Amygdala (tissue), 56 donors: ENCODE measurements at regions not wholly inside any gene's neighbourhood (a gene's known extent, or its start where the extent isn't known, plus 50 kb on each side); places are given as distances from the start of the nearest gene placed in this dataset.
"Not testable (repeated sequence)": the region's sequence is repeated elsewhere in the genome, so short reads cannot be mapped to it uniquely, and the experiment has no call there.

ENCODE experiments used
- DNase-seq, 56 donors: peaks; one replicate each; lab custom pipeline; 2025; lab: John Stamatoyannopoulos, UW

DNA sequence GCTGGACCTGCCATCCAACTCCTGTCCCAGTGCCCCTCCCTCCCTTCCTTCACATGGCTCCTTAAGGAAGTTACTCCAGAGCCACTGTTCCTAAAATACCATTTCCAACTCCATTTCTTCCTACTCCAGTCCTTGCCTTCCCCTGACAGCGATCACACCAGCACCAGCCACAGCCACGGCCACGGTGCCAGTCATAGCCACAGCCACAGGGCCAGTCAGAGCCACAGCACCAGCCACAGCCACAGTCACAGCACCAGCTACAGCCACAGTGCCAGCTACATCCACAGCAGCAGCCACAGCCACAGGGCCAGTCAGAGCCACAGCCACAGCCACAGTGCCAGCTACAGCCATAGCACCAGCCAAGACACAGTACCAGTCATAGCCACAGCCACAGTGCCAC lies 110.7 kb upstream of the IRX2 start:
- DNase-seq: not testable (repeated sequence)

- no peak for DNase-seq
Measured at GRCh38 chr5:2861605-2862004, 110.1 kb upstream of the IRX2 start.

GRCh38 chr5:2860101-2860500 lies 108.6 kb upstream of the IRX2 start:
- no peak for DNase-seq

DNA sequence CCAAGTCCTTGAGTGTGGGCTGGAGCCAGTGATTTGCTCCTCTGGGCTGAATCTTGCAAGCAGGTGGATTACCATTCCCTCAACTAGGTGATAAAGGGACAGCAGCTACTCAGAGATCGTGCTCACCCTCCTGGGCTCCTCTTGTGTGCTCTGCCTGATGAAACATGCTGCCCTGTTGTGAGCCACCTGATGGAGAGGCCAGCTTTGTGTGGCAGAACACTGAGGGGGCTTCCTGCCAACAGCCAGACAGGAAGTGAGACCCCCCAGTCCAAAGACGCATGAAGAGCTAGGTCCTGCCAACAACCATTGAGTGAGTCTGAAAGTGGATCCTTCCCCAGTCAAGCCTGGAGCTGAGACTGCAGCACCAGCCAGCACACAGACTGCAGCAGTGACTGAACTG lies 106.4 kb upstream of the IRX2 start:
- no peak for DNase-seq

- no peak for DNase-seq
Measured at GRCh38 chr5:2856206-2856605, 104.7 kb upstream of the IRX2 start.

DNA sequence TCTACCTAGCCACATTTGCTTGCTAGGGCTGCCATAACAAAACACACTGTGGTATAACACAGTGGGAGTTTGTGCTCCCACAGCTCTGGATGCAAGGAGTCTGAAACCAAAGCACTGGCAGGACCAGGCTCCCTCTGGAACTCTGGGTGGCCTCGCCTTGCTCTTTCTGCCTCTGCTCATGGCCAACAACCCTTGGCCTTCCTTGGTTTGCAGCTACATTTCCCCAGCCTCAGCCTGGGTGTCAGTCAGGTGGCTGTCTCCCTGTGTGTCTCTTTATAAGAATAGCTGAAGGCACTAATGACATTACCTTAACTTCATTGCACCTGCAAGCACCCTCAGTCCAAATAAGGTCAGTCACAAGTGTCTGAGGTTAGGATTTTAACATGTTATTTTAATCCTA lies 101.0 kb upstream of the IRX2 start:
- no peak for DNase-seq

GRCh38 chr5:2851895-2852294 lies 100.4 kb upstream of the IRX2 start:
- DNase-seq: no peak

GRCh38 chr5:2849429-2849828 lies 98.0 kb upstream of the IRX2 start:
- no peak for DNase-seq

DNA sequence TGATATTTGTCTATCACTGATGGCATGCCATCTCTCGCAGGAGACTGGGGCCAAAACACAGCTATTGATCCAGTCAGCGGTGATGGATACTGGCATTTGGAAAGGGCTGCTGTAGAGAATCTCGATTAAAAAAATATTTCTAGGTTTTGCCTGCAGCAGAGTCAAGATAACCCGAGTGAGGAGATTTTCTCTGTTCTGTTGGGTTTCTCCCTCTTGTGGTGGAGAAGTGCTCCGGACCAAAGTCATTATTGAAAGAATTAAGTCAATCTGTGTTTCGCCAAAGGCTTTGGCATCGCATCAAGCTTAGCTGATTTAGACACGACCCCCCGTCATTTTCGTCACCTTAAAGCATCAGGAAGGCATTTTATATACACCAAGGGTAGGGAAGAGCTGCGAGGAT lies 97.1 kb upstream of the IRX2 start:
- DNase-seq: peak in 2 of 56 donors; percentile 4 to 6

DNA sequence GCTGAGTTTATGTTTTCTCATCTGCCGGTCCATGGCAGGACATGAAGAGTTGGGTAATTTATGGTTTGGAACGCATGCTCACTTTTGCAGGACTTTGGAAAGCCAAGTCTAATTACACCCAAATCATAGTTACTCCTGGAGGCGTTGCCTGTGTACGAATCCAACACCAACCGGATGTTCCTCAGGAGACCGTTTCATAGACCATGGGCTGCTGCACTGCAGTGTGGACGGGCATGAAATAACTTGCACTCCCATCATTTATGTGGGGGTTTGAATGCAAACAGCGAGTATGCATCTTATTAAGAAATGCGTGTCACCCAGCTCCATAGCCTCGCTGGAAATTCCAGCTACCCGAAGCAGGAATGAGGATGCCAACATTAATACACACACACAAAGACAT lies 96.1 kb upstream of the IRX2 start:
- no peak for DNase-seq

DNA sequence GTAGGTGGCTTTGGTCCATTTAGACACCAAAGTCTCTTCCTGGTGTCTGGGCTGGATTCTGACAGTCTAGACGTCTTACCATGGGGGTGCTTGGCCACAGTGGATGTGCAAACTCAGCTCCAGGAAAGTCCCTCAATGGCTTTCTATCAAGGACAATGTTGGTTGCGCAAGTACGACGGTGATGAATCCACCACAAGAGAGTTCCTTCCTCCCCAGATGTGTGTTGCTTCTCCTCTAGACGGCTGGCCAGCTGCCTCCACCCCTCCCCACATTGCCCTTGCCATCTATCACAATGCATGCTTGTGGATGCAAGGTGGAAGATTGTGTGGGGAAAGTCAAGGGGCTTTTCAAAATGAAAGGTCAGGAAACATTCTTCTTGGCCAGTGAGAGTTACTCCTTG lies 89.7 kb upstream of the IRX2 start:
- DNase-seq: no peak

DNA sequence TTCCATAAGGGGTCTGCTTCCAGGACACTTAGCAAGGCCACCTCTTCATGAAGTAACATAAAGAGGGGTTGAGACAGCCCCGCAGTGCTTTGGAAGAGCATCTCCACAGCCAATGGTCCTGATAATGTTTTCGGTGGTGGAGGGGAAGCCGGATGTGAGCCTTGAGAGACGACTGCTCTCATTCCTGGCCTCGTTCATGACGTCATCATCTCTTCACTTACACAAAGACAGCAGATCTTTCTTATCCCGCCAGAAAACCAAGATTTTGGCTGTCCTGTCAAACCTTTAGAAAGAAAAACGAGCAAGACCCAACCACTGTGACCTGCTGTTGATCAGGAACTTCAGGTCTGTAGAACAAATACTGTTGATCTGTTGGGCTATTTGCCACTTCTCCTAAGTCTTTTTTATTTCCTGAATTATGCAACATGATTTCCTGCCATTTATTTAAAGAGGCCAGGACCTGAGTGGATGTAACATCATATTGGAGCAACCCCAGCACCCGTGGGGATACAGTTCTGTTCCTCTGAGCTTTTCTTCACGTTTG lies 89.0 kb upstream of the IRX2 start:
- DNase-seq: no peak

- DNase-seq: no peak
Measured at GRCh38 chr5:2836133-2836532, 84.7 kb upstream of the IRX2 start.

DNA sequence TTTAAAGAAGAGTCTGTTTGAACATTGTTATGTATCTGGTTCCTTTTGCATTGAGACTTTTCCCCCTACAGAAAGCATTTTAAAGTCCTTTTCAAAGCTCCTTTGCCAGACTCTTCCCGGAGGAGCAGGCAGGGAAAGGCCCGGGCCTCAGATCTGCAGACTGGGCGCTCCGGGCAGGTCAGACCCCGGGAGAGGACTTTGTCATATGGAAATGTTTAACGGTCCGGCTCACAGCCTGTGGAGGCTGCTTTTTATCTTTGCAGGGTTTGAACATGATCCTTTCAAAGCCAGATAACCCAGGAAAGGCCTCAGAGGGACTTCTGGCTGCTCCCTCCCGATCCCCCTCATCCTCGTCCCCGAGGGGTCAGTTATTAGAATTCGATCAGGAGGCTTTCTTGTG lies 82.1 kb upstream of the IRX2 start:
- DNase-seq: no peak

DNA sequence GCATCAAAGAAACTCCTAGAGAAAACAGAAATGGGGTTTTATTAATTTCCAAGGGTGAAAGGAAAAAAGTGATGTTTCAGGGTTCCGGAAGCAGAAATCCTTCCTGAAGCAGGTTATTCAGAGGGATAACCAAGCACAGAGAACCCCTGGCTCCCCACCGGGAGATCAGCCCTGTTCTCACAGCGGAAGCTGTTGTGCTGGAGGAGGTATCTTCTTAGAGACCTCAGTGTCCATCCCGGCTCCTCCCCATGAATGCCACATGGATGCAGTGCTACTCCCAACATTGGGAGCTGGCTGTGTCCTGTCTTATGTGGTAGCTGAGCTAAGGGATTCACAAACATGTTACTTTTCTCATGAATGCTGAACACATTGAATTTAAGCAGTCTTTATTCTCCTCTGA lies 80.9 kb upstream of the IRX2 start:
- DNase-seq: no peak

DNA sequence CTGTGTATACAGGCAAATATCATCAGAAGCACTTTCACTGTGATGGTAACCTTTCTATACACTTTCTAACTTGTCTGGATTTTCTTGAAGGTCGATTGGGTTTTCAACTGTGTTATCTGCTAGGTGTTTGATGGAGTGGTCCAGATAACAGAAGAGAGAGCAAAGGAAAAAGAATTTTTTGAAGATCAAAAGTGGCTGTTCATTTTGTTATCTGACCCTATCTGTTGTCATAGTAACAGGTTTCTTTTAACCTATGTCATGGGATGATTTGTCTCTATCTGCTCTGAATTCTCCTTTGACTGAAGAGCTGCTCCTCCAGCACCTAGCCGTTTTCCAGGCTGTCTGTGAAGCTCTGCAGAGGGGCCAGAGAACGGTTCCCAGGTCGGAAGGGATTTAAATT lies 77.8 kb upstream of the IRX2 start:
- no peak for DNase-seq

GRCh38 chr5:2818936-2819335 lies 67.5 kb upstream of the IRX2 start:
- DNase-seq: no peak

- no peak for DNase-seq
Measured at GRCh38 chr5:2817031-2817603, 65.6 kb upstream of the IRX2 start.

GRCh38 chr5:2813678-2814077 lies 62.2 kb upstream of the IRX2 start:
- no peak for DNase-seq

DNA sequence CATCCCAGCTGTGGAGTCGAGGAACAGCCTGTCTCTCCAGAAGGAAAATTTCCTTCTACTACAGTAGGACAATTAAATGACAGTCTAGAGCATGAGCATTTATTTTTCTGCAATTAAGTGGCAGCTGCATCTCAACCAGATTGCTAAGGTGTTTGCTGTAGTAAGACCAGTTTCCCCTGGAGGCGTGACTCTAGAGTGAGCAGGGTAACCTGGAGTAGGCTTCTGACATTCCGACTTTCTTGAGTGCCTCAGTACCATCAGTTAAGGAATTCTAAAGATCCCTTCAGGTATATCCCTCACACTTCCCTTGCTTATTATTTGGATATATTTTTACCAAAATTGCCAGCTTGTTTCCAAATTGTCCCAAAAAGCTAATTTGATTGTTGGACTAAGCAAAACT lies 59.2 kb upstream of the IRX2 start:
- no peak for DNase-seq

DNA sequence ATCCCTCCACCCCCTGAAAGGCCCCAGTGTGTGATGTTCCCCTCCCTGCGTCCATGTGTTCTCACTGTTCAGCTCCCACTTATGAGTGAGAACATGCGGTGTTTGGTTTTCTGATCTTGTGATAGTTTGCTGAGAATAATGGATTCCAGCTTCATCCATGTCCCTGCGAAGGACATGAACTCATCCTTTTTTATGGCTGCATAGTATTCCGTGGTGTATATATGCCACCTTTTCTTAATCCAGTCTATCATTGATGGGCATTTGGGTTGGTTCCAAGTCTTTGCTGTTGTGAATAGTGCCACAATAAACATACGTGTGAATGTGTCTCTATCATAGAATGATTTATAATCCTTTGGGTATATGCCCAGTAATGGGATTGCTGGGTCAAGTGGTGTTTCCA lies 55.8 kb upstream of the IRX2 start:
- not testable (repeated sequence) for DNase-seq

DNA sequence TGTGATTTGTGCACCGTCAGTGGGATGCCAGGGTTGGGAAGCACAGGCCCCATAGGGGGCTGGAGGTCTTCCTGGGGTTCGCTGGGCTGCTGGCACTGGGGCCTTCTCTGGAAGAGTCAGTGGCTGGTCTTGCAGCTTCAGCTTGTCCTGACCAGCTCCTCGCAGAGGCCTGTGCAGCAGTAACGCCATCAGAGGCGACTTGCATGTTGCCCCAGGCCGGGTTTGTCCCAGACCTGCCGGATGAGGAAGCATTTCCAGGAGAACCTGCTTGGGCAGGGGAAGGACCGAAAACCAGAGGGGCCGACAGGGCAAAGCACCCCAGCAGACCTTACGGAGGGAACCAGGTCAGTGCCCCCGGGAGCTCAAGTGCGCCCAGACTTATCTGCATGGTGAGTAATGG lies 54.7 kb upstream of the IRX2 start:
- no peak for DNase-seq

DNA sequence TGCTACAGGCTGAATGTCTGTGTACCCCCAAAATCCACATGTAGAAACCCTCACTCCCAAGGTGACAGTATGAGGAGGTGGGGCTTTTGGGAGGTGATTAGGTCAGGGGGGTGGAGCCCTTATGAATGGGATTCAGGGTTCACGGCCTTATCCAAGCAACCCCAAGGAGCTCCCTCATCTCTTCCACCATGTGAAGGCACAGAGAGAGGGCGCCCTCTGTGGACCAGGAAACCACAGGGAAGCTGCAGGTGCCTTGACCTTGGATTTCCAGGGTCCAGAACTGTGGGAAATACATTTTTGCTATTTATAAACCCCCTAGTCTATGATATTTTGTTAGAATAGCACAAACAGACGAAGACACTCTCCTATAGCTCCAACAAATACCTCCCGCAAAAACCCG lies 53.6 kb upstream of the IRX2 start:
- DNase-seq: no peak
